Activated T-helper 9 cell treated with anti-CD3 and anti-CD28 coated beads, Interleukin-2, amount 50 U/mL, for 16 hours (primary cell): ENCODE measurements at regions not wholly inside any gene's neighbourhood (a gene's known extent, or its start where the extent isn't known, plus 50 kb on each side); places are given as distances from the start of the nearest gene placed in this dataset.

Experiments used
- DNase-seq: peaks from one replicate; pipeline ENCODE4 v3.0.0-alpha.2; 2020; ENCODE audit warnings: low read depth

- DNase-seq = no peak
Measured at GRCh38 chr6:167674486-167674885, 152.2 kb upstream of the AFDN start.

- DNase-seq = no peak
Measured at GRCh38 chr6:167676000-167676665, 150.6 kb upstream of the AFDN start.

GRCh38 chr6:167676666-167677421 lies 149.9 kb upstream of the AFDN start:
- no peak for DNase-seq

- no peak for DNase-seq
Measured at GRCh38 chr6:167677422-167677789, 149.3 kb upstream of the AFDN start.

- DNase-seq = no peak
Measured at GRCh38 chr6:167678102-167679101, 148.3 kb upstream of the AFDN start.

GRCh38 chr6:167679122-167679736 lies 147.5 kb upstream of the AFDN start:
- DNase-seq = no peak

GRCh38 chr6:167679790-167680604 lies 146.7 kb upstream of the AFDN start:
- DNase-seq = no peak

GRCh38 chr6:167680605-167681149 lies 146.0 kb upstream of the AFDN start:
- no peak for DNase-seq

GRCh38 chr6:167682125-167682524 lies 144.6 kb upstream of the AFDN start:
- DNase-seq = no peak

GRCh38 chr6:167682546-167683027 lies 144.1 kb upstream of the AFDN start:
- no peak for DNase-seq

- DNase-seq = no peak
Measured at GRCh38 chr6:167683028-167683862, 143.5 kb upstream of the AFDN start.

- DNase-seq = no peak
Measured at GRCh38 chr6:167684276-167685104, 142.2 kb upstream of the AFDN start.

GRCh38 chr6:167685654-167686053 lies 141.1 kb upstream of the AFDN start:
- no peak for DNase-seq

- no peak for DNase-seq
Measured at GRCh38 chr6:167686204-167686893, 140.4 kb upstream of the AFDN start.

- no peak for DNase-seq
Measured at GRCh38 chr6:167687116-167687725, 139.5 kb upstream of the AFDN start.

GRCh38 chr6:167688123-167688522 lies 138.6 kb upstream of the AFDN start:
- no peak for DNase-seq

GRCh38 chr6:167689278-167689677 lies 137.4 kb upstream of the AFDN start:
- DNase-seq = no peak

GRCh38 chr6:167689751-167690150 lies 137.0 kb upstream of the AFDN start:
- DNase-seq = no peak
